Upper lobe of left lung (tissue), 4 donors: ENCODE measurements at regions not wholly inside any gene's neighbourhood (a gene's known extent, or its start where the extent isn't known, plus 50 kb on each side); places are given as distances from the start of the nearest gene placed in this dataset.

Experiments used
- CTCF ChIP-seq, 6 experiments: fragments of 450-650 bp in 4 of 6; fragments of 200-600 bp in 2 of 6; sonication (generic) in 2 of 6; IDR thresholded peaks; one replicate each; pipeline ENCODE4 v1.5.1; 2016 to 2019; ENCODE audit warnings: antibody characterized with exemption in 6 of 6
- EP300 ChIP-seq, 4 donors: sonication (generic); formaldehyde crosslinking; IDR thresholded peaks; one replicate each; pipeline ENCODE4 v1.5.1; 2017; ENCODE audit warnings: antibody characterized with exemption in 4 of 4, control low read depth in 2 of 4
- POLR2A ChIP-seq, 4 donors: fragments of 450-650 bp; IDR thresholded peaks; one replicate each; pipeline ENCODE4 v1.5.1; 2016 to 2017; ENCODE audit warnings: antibody characterized with exemption in 4 of 4, mild to moderate bottlenecking in 2 of 4
- POLR2AphosphoS5 ChIP-seq, 2 donors: sonication (generic); formaldehyde crosslinking; IDR thresholded peaks; one replicate each; pipeline ENCODE4 v1.5.1; 2017; ENCODE audit warnings: antibody characterized with exemption in 2 of 2

- no peak for TF ChIP-seq POLR2A (IDR thresholded peaks at IDR 0.05)
- TF ChIP-seq CTCF (IDR thresholded peaks at IDR 0.05): no peak
- TF ChIP-seq EP300 (IDR thresholded peaks at IDR 0.05): no peak
- TF ChIP-seq POLR2AphosphoS5 (IDR thresholded peaks at IDR 0.05): no peak
These were observed 366.2 kb downstream of the ENC1 start for GRCh38 chr5:74274326-74274725.
